Prostate gland (tissue), 2 donors: ENCODE measurements at regions not wholly inside any gene's neighbourhood (a gene's known extent, or its start where the extent isn't known, plus 50 kb on each side); places are given as distances from the start of the nearest gene placed in this dataset.

Experiments
- POLR2AphosphoS5 ChIP-seq: sonication (generic); formaldehyde crosslinking; IDR thresholded peaks from one replicate; pipeline ENCODE4 v1.6.1; 2017; ENCODE audit warnings: antibody characterized with exemption
- TF ChIP-seq, protein P1 (sequence below), 4 experiments: fragments of 200-600 bp in 2 of 4; fragments of 450-650 bp in 2 of 4; sonication (generic) in 2 of 4; IDR thresholded peaks; 1 replicate in 3 of 4; 2 replicates in 1 of 4; pipeline ENCODE4 v1.5.1; 2016 to 2019; ENCODE audit warnings: antibody characterized with exemption in 4 of 4, mild to moderate bottlenecking in 2 of 4, moderate library complexity in 2 of 4

DNA sequence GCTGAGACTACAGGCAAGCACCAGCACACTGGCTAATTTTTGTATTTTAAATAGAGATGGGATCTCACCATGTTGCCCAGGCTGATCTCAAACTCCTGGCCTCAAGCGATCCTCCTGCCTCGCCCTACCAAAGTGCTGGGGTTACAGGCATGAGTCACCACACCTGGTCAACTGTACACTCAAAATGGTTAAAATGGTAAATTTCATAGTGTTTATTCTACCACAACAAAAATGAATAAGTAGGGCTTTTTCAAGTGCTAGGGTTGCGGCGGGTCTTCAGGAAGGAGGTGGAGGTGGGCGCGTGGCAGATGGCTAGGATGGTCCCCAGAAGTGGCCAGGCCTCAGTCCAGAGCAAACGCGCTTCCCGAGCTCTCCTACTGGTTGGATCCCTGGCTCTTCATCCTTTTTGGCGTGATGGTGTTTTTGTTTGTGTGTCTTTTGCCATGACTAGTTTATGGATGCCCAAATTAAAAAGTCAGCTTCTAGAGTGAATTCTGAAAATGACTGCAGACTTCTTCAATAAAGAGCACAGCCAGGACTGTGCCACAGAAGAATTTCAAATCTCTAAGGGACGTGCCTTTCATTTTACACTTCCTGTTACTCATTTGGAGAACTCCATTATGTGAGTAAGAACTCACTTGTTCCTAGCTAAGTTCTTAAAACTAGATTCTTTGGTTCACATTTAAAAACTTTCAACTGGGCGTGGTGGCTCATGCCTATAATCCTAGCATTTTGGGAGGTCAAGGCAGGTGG lies 73.9 kb downstream of the TMEM130 start:
- no peak for TF ChIP-seq POLR2AphosphoS5
- TF ChIP-seq, protein P1, sequence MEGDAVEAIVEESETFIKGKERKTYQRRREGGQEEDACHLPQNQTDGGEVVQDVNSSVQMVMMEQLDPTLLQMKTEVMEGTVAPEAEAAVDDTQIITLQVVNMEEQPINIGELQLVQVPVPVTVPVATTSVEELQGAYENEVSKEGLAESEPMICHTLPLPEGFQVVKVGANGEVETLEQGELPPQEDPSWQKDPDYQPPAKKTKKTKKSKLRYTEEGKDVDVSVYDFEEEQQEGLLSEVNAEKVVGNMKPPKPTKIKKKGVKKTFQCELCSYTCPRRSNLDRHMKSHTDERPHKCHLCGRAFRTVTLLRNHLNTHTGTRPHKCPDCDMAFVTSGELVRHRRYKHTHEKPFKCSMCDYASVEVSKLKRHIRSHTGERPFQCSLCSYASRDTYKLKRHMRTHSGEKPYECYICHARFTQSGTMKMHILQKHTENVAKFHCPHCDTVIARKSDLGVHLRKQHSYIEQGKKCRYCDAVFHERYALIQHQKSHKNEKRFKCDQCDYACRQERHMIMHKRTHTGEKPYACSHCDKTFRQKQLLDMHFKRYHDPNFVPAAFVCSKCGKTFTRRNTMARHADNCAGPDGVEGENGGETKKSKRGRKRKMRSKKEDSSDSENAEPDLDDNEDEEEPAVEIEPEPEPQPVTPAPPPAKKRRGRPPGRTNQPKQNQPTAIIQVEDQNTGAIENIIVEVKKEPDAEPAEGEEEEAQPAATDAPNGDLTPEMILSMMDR (IDR thresholded peaks at IDR 0.05): no peak
